ENCODE measurements at regions not wholly inside any gene's neighbourhood (a gene's known extent, or its start where the extent isn't known, plus 50 kb on each side); places are given as distances from the start of the nearest gene placed in this dataset.

DNA sequence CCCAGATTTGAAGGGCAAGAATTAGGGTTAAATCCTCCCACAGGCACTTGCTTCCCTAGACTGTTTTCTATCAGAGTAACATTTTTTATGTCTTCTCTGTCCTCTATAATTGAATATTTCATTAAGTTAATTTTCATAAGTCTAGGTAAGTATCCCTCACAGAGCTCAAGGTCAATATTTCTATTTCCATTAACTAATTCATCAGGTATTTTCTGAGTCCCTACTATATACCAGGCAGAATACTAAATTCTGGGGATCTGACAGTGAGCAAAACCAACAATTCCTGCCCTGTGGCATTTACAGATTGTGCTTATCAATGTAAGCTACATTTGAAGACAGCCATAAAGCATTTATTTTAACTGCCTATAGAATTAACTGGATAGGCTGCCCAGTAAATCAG is 86.4 kb upstream of the RBBP8 start:
- TF ChIP-seq, protein P1, sequence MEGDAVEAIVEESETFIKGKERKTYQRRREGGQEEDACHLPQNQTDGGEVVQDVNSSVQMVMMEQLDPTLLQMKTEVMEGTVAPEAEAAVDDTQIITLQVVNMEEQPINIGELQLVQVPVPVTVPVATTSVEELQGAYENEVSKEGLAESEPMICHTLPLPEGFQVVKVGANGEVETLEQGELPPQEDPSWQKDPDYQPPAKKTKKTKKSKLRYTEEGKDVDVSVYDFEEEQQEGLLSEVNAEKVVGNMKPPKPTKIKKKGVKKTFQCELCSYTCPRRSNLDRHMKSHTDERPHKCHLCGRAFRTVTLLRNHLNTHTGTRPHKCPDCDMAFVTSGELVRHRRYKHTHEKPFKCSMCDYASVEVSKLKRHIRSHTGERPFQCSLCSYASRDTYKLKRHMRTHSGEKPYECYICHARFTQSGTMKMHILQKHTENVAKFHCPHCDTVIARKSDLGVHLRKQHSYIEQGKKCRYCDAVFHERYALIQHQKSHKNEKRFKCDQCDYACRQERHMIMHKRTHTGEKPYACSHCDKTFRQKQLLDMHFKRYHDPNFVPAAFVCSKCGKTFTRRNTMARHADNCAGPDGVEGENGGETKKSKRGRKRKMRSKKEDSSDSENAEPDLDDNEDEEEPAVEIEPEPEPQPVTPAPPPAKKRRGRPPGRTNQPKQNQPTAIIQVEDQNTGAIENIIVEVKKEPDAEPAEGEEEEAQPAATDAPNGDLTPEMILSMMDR (IDR thresholded peaks at IDR 0.05), result no peak
- TF ChIP-seq POLR2A (IDR thresholded peaks at IDR 0.05), result no peak

Measured in body of pancreas (tissue), 4 donors.